ENCODE measurements at regions not wholly inside any gene's neighbourhood (a gene's known extent, or its start where the extent isn't known, plus 50 kb on each side); places are given as distances from the start of the nearest gene placed in this dataset.

GRCh38 chr5:175243441-175243840, 200.5 kb downstream of the DRD1 start:
- Histone ChIP-seq H3K9me3 (ENCODE audit: control insufficient read depth, low read length) (no peaks in the 10 kb centered on the region), H3K36me3 (ENCODE audit: control insufficient read depth, insufficient read depth, low read length) (no peaks in the 10 kb centered on the region), H3K4me1 (ENCODE audit: control insufficient read depth, insufficient read depth, low read length) (no peaks in the 10 kb centered on the region), H3K27me3 (ENCODE audit: control insufficient read depth, insufficient read depth, low read length, poor library complexity, severe bottlenecking) (no peaks in the 10 kb centered on the region), H3K27ac (ENCODE audit: low read depth, low read length) (no peak overlapping the region), H3K9ac (ENCODE audit: extremely low read depth, low read length, poor library complexity, severe bottlenecking) (no peak overlapping the region), H3K4me3 (ENCODE audit: low read length) (no peak overlapping the region)
- no peak overlapping the region for H3K4me3 Mint-ChIP-seq
- TF ChIP-seq, protein P1, sequence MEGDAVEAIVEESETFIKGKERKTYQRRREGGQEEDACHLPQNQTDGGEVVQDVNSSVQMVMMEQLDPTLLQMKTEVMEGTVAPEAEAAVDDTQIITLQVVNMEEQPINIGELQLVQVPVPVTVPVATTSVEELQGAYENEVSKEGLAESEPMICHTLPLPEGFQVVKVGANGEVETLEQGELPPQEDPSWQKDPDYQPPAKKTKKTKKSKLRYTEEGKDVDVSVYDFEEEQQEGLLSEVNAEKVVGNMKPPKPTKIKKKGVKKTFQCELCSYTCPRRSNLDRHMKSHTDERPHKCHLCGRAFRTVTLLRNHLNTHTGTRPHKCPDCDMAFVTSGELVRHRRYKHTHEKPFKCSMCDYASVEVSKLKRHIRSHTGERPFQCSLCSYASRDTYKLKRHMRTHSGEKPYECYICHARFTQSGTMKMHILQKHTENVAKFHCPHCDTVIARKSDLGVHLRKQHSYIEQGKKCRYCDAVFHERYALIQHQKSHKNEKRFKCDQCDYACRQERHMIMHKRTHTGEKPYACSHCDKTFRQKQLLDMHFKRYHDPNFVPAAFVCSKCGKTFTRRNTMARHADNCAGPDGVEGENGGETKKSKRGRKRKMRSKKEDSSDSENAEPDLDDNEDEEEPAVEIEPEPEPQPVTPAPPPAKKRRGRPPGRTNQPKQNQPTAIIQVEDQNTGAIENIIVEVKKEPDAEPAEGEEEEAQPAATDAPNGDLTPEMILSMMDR (conservative IDR thresholded peaks at IDR 0.05) = peak; percentile 54
- H3K9me3 Mint-ChIP-seq = no peaks in the 10 kb centered on the region
- DNase-seq = peak; percentile 65
- H3K27ac Mint-ChIP-seq = no peak overlapping the region
- 73 to 75% methylated on average over 6 of the region's 6 CpGs for WGBS, 2 experiments (ENCODE audit: insufficient coverage in 1 of 2, insufficient read length in 1 of 2)
- H3K27me3 Mint-ChIP-seq (ENCODE audit: insufficient read depth) = peaks cover 21% of the 10 kb centered on the region
- H3K4me1 Mint-ChIP-seq = no peaks in the 10 kb centered on the region
- H3K36me3 Mint-ChIP-seq (ENCODE audit: low read depth) = no peaks in the 10 kb centered on the region

GRCh38 chr5:175242207-175242606, 201.8 kb downstream of the DRD1 start:
- H3K4me1 ChIP-seq (ENCODE audit: control insufficient read depth, insufficient read depth, low read length) = no peaks in the 10 kb centered on the region
- no peaks in the 10 kb centered on the region for H3K36me3 ChIP-seq (ENCODE audit: control insufficient read depth, insufficient read depth, low read length)
- H3K27me3 Mint-ChIP-seq (ENCODE audit: insufficient read depth) = peaks cover 14% of the 10 kb centered on the region
- no peak overlapping the region for H3K27ac Mint-ChIP-seq
- no peak overlapping the region for H3K9ac ChIP-seq (ENCODE audit: extremely low read depth, low read length, poor library complexity, severe bottlenecking)
- DNase-seq = no peak
- no peaks in the 10 kb centered on the region for H3K9me3 Mint-ChIP-seq
- no peaks in the 10 kb centered on the region for H3K27me3 ChIP-seq (ENCODE audit: control insufficient read depth, insufficient read depth, low read length, poor library complexity, severe bottlenecking)
- TF ChIP-seq, protein P1 (conservative IDR thresholded peaks at IDR 0.05) = no peak
- no peaks in the 10 kb centered on the region for H3K36me3 Mint-ChIP-seq (ENCODE audit: low read depth)
- no peak overlapping the region for H3K4me3 Mint-ChIP-seq
- H3K27ac ChIP-seq (ENCODE audit: low read depth, low read length) = no peak overlapping the region
- WGBS, 2 experiments (ENCODE audit: insufficient coverage in 1 of 2, insufficient read length in 1 of 2) = 83% methylated on average over 5 of the region's 5 CpGs
- no peaks in the 10 kb centered on the region for H3K9me3 ChIP-seq (ENCODE audit: control insufficient read depth, low read length)
- H3K4me1 Mint-ChIP-seq = no peaks in the 10 kb centered on the region
- H3K4me3 ChIP-seq (ENCODE audit: low read length) = no peak overlapping the region

GRCh38 chr5:175238326-175238725, 205.7 kb downstream of the DRD1 start:
- Mint-ChIP-seq H3K4me1 (no peaks in the 10 kb centered on the region), H3K27ac (no peak overlapping the region), H3K36me3 (ENCODE audit: low read depth) (no peaks in the 10 kb centered on the region), H3K27me3 (ENCODE audit: insufficient read depth) (peaks cover 13% of the 10 kb centered on the region), H3K4me3 (no peak overlapping the region), H3K9me3 (no peaks in the 10 kb centered on the region)
- H3K36me3 ChIP-seq (ENCODE audit: control insufficient read depth, insufficient read depth, low read length) = no peaks in the 10 kb centered on the region
- H3K27me3 ChIP-seq (ENCODE audit: control insufficient read depth, insufficient read depth, low read length, poor library complexity, severe bottlenecking) = no peaks in the 10 kb centered on the region
- no peaks in the 10 kb centered on the region for H3K9me3 ChIP-seq (ENCODE audit: control insufficient read depth, low read length)
- H3K4me3 ChIP-seq (ENCODE audit: low read length) = no peak overlapping the region
- TF ChIP-seq, protein P1 (conservative IDR thresholded peaks at IDR 0.05) = no peak
- H3K9ac ChIP-seq (ENCODE audit: extremely low read depth, low read length, poor library complexity, severe bottlenecking) = no peak overlapping the region
- H3K27ac ChIP-seq (ENCODE audit: low read depth, low read length) = no peak overlapping the region
- 94 to 98% methylated on average over 4 to 5 of the region's 5 CpGs for WGBS, 2 experiments (ENCODE audit: insufficient coverage in 1 of 2, insufficient read length in 1 of 2)
- no peaks in the 10 kb centered on the region for H3K4me1 ChIP-seq (ENCODE audit: control insufficient read depth, insufficient read depth, low read length)
- DNase-seq = no peak

All from endodermal cell (in vitro differentiated cells).